ENCODE measurements at regions not wholly inside any gene's neighbourhood (a gene's known extent, or its start where the extent isn't known, plus 50 kb on each side); places are given as distances from the start of the nearest gene placed in this dataset.

GRCh38 chr22:47571616-47572015 is 809.2 kb downstream of the TBC1D22A start:
- TF ChIP-seq RAD21 (IDR thresholded peaks at IDR 0.05; ENCODE audit: low read depth) (no peak), EZH2 (IDR thresholded peaks at IDR 0.05) (no peak)
